ENCODE measurements at regions not wholly inside any gene's neighbourhood (a gene's known extent, or its start where the extent isn't known, plus 50 kb on each side); places are given as distances from the start of the nearest gene placed in this dataset.
"Not testable (repeated sequence)": the region's sequence is repeated elsewhere in the genome, so short reads cannot be mapped to it uniquely, and the experiment has no call there.

DNA sequence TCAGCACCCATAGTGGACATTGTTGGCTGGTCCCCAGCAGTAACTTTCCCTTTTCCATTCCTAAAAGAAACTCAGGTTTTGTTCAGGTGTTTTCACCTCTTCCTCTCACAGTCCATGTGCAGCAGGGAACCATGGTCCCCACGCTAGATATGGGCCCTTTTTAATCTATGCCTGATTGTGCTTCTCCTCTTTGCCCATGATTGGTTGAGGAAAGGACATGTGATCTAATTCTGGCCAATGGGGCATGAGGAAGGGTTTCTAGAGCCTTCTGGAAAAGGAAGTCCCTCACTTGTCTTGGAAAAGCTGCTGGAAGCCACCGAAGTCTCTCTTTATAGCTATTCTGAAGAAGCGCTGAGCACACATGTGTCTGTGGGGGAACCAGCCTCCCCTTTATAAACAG lies 330.7 kb downstream of the ACTR3B start:
- DNase-seq: no peak

DNA sequence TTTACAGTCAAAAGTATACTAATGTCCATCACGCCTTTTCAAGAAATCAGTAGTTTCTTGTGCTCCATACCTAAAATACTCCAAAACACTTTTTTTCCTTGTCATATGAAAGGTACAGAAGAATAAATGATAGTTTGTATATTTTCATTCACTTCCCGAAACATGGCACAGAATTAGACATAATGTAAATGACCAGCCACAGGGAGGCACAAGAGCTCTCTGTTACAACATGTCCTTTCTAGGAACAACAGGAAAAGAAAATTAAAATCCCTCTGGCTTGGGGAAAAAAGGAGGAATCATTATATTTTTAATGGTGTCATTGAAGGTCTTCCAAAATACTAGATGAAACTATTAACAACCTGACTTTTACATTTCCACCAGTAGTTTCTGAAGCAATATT lies 331.2 kb downstream of the ACTR3B start:
- peak in 1 of 2 experiments; percentile 3 for DNase-seq

DNA sequence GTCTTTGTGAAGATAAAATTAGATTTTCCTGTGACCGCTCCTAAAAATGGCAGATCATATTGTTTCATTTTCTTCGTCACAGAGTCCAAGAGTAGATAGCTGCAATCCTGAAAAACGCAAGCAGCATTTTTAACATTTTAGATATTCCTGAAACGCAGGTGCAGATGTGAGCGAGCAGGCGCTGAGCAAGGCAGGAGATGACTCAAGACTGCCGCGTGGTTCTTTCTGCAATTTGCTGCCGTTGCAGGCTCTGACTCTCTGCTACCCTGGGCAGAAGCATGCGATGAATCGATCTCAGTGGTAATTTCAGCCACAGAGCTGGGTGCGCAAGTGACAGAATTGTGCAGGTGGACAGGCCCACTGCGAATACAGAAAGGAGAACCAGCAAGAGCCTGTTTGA lies 331.9 kb downstream of the ACTR3B start:
- DNase-seq: no peak

DNA sequence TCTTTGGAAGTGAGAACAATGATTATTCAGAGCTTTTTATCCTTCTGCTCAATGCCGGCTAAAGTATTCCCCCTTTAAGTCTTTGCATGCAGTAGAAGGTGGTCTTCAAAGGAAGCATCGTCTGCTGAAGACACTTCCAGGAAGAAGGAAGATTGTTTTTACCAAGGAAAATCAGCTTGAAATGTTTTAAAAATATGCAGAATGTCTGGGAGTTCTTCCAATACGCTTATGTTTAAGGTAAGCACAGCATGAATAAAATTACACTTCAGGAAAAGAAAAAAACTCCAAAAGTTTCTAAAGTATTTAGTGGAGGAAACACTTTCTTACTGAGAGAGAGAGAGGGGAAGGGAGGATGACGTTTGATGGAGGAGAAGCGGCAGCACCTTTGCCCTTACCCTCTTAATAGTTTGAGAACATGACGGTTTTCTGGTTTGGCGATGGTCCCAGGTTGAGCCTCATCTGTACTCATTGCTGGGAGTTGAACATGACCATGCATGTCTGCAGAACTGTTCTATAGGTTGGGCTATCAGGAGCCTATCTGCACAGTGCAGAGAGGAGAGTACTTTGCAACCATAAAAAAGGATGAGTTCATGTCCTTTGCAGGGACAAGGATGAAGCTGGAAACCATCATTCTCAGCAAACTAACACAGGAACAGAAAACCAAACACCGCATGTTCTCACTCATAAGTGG lies 338.1 kb downstream of the ACTR3B start:
- no peak for DNase-seq

DNA sequence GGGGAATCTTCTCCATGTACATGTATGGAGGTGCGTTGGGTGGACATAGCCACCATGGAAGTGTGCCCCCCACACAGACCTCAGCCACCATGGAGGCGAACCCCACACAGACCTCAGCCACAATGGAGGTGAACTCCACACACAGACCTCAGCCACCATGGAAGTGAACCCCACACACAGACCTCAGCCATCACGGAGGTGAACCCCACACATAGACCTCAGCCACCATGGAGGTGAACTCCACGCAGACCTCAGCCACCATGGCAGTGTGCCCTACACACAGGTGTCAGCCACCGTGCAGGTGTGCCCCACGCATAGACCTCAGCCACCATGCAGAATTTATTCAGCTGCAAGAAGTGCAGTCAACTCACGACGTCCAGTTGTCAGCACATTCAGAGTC lies 339.7 kb downstream of the ACTR3B start:
- no peak for DNase-seq

DNA sequence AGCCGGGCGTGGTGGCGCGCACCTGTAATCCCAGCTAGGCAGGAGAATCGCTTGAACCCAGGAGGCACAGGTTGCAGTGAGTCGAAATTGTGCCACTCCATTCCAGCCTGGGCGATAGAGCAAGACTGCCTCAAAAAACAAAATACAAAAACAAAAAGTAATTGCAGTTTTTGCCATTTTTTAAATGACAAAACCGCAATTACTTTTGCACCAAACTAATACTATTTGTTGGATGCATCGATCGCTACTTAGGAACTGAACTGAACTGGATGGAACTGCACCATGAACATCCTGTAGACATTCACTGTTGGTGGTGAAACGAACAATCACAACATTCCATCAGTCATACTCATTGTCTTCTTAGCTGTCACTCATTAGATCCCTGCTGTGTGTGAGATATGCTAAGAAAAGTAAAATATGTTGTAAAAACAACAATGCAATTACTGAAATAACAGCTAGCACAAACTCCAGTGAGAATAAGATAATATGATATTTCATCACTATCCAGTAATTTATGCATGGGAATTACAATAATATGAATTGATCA lies 341.2 kb downstream of the ACTR3B start:
- no peak for DNase-seq

DNA sequence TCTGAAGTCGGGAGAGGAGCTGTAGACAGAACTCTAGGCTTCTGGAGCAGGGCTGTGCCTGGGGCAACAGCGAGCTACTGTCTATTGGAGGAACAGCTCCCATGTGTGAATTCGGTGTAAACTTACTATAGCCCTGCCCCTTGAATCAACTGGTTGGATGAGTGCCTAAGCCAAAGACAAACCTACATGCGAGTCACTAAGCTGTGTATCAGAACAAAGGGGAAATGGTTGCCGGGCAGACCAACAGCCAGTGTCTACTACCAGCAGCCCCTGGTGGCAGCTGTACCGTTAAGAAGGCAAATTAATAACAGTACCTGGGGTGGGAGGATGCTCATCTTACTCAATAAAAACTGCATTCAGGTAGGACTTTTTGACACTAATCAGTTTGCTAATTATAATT lies 343.6 kb downstream of the ACTR3B start:
- no peak for DNase-seq

DNA sequence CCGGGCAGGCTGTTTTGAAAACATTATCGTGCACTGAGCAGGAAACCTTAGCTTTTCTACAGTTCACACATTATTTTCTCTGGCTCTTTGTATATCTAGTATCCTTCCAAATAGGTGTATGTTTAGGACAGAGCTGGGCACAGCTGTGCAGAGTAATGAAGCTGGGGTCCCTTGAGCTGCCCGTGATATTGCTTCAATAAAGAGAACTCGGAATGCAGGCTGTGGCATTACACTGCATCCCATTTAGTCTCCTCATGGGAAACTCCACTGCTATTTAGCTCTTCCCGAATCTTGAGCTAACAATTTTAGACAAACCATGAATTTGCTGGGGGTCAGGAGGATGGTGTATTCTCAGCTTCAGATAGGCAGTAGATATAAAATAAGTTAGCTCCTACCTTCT lies 348.3 kb downstream of the ACTR3B start:
- no peak for DNase-seq

DNA sequence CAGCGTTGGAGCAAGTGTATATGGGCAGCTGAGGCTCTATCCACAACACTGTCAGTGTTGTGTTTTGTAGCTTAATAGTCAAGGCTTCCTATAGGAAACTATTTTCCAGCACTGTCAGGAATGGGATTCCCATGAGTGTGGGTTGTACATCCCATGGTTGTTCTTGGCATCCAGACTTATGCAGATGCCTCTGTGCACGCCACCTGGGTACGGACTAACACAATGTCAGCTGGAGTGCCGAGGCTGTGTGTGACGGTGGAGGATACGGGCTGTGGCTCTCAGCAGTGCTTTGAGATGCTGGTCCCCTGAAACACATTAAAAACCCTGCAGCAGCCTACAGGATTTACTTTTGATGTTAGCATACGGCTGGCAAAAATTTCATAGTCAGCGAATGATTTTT lies 350.0 kb downstream of the ACTR3B start:
- DNase-seq: no peak

DNA sequence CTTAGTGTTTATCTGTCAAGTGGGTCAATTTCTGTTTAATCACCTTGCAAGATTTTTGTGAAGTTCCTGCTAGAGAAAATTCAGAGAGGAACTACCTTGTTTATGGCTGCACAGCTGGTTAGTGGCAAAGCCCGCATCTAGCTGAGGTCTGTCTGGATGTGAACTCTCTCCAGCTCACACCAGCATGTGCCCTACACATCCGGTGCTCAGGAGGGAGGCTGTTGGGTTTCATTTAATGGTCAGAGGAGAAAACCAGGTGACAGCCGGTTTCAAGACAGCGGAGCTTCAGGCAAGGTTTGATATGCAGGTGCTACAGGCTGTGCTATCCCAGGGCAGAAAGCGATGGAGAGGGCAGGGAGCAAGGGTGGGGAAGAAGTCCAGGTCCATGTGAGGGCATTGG lies 351.1 kb downstream of the ACTR3B start:
- DNase-seq: no peak

DNA sequence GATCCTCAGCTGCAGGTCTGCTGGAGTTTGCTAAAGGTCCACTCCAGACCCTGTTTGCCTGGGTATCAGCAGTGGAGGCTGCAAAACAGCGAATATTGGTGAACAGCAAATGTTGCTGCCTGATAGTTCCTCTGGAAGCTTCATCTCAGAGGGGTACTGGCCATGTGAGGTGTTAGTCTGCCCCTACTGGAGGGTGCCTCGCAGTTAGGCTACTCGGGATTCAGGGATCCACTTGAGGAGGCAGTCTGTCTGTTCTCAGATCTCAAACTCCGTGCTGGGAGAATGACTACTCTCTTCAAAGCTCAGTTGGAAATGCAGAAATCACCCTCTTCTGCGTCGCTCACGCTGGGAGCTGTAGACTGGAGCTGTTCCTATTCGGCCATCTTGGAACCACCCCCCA lies 362.7 kb downstream of the ACTR3B start:
- DNase-seq: peak in 1 of 2 experiments; percentile 36

DNA sequence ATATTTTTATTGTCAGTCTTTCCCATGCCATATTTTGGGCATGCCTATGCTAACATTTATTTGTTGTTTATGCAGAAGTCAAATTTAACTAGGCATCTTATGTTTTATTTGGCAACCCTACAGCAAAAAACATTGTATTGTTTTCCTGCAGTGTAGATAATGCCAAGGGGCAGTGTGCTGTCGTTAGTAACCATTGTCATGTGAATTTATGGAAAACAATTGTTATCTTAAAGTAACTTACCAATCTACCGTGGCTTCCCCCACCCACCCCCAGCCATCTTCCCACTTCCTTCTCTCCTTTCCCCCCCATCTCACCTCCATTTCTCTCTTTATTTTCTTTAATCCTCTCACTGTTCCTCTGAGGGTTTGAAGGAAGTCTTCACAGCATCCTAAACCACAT lies 370.5 kb downstream of the ACTR3B start:
- no peak for DNase-seq

DNA sequence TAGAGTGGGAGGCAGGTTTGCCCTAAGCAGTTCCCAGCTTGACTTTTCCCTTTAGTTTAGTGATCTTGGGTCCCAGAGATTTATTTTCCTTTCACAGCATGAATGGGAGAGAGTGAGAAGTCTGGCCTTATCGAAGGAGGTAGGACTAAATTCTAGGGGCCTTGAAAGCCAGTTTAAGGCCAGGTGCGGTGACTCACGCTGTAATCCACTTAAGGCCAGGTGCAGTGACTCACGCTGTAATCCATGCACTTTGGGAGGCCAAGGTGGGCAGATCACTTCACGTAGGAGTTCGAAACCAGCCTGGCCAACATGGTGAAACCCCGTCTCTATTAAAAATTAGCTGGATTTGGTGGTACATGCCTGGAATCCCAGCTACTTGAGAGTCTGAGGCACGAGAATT lies 392.2 kb downstream of the ACTR3B start:
- no peak for DNase-seq

DNA sequence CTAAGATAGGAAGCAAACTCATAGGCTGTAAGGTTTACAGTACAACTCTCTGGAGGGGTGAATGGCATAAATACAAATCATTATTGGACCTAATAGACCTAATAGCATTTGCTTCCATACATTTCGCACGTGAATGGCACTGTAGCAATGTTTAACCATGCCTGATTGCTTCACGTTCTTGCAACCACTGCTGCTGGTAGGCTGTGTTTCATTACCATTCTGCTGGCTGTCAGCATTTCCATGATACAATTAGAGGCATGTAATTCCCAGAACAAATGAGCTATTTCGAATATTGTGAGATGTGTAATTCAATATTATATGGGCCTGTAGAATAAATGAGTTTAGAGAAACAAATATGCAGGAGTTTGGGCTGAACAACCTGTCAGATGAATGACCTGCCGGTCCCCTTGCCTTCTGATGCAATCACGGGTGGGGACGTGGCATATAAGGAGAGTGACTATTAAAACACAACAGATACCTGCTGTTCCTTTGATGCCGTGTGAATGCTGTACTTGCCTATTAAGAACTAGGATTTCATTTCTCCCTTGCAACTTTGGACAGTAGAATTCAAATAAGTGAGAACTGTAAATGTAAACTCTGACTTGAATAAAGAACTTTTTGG lies 393.4 kb downstream of the ACTR3B start:
- no peak for DNase-seq

DNA sequence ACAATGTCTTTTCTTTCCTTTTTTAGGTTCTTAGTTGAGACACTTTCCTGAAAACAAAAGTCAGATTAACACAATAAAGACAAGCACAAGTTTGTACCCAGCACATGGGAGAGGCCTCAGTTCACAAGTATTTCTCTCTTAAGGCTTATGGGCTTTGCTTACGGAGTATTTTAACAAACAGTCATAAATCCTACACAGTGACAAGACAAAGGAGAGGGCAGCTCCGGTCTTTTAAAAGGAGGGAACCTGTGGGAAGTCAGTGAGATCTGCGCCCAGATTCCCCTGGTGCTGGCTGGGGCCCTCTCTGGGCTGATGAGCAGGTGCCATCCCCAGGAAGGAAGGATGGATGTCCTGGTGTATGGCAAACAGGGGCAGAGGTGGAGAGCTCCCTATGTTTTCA lies 398.6 kb downstream of the ACTR3B start:
- no peak for DNase-seq

DNA sequence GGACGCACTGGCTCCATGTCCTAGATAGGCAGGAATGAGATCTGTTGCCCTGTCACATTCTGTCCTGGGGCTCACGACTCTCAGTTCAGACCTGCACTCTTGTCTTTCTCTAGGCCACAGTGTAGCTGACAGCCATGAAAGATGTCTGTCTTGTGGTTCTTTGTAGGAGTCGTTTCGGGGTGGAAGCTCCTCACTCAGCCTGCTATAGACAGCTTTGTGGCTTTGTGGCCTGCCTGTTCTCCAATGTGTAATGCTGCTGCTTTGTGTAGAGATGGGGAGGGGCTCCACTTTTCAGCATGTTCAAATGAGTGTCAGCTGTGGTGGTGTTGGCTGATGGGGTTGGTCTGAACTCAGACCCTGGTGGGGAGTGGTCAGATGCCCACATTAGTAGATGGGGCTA lies 410.7 kb downstream of the ACTR3B start:
- no peak for DNase-seq

DNA sequence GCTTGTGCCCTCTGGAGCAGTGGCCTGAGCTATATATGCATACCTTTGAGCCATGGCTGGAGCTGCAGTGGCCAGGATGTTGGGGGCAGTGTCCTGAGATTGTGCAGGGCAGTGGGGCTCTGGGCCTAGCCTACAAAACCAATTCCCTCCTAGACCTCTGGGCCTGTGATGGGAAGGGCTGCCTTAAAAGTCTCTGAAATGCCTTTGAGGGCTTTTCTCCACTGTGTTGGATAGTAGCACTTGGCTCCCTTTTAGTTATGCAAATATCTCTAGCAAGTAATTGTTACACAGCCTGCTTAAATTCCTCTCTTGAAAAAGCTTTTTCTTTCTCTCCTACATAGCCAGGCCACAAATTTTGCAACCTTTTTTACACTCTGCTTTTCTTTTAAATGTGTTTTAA lies 426.4 kb downstream of the ACTR3B start:
- no peak for DNase-seq

DNA sequence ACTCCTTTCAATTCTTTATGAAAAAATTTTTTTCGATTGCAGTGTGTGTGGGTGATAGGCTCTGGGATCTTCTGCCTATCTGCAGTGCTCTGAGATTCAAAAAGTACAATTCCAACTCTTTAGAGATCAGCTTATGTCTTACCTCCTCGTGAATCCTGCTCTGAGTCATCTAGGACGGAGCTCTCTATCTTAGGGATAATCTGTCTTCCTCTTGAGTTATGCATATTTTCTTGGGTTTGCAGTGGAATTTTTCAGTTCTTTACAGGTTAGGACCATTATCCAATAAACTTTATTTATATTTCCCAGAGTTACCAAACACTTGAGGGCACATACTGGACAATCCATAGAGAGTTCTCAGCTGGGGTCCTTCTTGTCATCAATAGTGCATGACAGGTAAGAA lies 428.6 kb downstream of the ACTR3B start:
- DNase-seq: no peak

DNA sequence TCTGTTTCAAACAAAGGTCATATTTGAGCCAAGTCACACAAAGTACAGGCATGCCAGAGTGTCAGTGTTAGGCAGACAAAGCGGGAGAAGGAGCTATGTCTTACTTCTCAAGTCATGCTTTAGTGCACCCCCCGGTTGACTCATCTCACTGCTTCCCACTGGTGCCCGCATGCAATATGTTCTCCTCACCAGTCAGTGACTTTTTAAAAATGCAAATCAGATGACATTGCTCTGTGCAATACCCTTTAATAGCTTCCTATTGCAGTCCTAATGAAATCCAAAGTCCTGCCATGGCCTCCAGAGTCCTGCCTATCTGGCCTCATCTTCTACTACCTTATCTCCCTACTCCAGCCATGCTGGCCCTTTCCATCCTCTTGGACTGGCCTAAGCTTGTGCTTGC lies 429.1 kb downstream of the ACTR3B start:
- no peak for DNase-seq

DNA sequence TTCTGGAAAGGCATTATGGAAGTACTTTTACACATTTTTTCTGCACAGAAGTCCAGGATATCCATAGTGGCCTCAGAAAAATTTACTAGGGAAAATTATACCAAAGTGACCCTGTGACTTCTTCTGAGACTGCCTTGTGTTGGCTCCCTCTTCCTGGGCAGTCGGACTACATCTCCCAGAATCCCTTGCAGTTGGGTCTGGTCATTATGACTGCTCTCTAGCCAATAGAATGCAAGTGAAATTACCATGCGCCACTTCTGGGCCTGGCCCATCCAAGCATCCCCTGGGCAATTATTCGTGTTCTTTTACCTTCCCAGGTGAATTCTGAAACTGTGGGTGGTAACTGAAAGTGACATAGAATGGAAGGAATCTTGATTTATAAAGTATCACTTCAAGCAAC lies 430.9 kb downstream of the ACTR3B start:
- DNase-seq: peak; percentile 9 to 22

DNA sequence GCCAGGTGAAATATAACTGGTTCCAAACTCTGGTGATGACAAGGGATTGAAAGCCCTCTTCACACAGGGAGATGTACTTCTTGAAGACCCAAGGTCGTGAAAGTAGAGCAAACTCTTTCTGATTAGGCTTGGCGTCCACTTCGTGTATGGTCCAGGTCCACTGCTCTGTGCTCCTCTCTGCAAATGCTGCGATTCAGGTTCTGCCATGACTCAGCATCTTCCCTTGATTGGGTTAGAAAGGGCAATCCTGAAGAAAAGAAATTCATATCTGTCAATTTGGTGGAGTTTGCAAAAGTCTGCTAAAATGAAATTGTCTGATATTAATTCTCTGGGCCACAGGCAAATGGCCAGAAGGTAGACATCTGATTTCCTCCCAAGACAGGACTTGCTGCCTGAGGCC lies 431.4 kb downstream of the ACTR3B start:
- DNase-seq: no peak

DNA sequence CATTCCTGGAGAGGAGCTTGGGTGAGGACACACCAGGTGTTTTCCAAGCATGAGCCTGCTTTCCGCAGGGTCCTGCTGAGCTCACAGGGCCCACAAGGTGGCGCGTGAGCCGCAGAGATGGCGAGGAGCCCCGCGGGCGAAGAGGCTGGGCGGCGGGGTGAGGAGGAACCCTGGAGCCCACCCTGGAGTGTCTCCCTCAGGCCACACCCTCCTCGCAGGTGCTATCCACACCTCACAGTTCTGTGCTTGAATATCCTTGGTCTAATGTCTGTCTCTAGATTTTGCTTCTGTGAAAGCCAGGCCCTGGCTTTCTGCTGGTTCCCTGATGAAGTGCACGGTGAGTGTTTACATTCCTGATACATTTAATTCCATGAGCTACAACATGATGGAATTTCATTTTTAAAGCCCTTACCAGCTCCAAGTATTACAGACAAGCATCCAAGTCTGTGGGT lies 433.6 kb downstream of the ACTR3B start:
- DNase-seq: peak; percentile 3 to 44

DNA sequence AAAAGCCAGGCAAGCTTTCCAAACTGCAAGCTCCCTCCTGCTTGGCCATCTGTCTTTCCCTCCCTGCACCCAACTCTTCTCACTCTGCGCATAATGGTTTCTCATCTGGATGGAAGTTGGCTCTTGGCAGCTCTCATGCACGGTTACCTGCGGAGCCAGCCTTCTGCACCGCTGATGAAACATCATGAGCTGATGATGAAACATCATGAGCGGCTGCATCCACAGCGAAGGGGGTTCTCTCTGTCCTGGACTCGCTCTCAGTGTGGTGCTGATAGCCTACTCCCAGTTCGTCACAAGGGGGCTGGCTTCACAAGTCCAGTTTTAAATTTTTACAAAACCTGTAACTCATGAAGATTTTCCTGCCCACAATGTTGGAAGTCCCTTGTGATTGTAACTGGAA lies 457.5 kb downstream of the ACTR3B start:
- DNase-seq: no peak

DNA sequence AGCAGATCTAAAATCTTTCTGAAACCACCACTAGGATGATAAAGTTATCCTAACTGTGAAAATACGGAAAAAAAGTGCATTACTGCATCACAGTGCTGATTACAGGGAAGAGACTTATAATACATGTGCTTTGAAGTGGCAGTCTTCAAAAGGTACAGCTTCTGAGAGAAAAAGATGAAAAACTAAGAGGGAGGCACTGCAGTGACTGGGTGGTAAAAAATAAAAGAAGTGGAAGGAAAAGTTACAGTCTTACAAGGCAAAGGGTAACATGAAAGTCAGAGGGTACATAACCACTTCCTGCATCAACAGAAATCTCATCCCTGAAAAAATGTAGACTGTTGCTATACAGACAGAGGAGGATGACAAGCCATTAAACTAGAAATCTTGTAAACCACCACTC lies 465.3 kb downstream of the ACTR3B start:
- no peak for DNase-seq

DNA sequence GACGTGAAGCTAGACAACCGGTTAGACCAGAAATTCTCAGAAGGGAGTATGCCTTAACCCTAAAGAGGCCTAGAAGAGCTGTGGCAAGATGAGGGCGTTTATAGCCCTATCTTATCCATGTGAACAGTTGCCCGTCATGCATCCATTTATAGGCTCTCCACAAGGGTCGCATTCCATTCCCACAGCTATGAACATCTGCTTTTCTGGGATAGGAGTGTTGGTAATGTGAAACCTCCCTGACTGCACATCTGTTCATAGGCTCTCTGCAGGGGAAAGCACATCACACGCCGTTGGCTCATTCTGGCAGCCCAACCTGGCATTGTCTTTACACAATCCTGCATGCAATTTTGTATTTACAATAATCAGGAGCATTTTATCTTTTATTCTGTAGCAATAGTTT lies 485.6 kb downstream of the ACTR3B start:
- not testable (repeated sequence) for DNase-seq

All from NCI-H524 (cell line).